ENCODE measurements at regions not wholly inside any gene's neighbourhood (a gene's known extent, or its start where the extent isn't known, plus 50 kb on each side); places are given as distances from the start of the nearest gene placed in this dataset.
"Not testable (repeated sequence)": the region's sequence is repeated elsewhere in the genome, so short reads cannot be mapped to it uniquely, and the experiment has no call there.

GRCh38 chr5:108581026-108581425, 166.7 kb upstream of the FER start:
- DNase-seq = no peak

- DNase-seq = no peak
Measured at GRCh38 chr5:108579236-108579635, 168.5 kb upstream of the FER start.

- no peak for DNase-seq
Measured at GRCh38 chr5:108578791-108579190, 168.9 kb upstream of the FER start.

- DNase-seq = no peak
Measured at GRCh38 chr5:108567429-108567828, 180.3 kb upstream of the FER start.

DNA sequence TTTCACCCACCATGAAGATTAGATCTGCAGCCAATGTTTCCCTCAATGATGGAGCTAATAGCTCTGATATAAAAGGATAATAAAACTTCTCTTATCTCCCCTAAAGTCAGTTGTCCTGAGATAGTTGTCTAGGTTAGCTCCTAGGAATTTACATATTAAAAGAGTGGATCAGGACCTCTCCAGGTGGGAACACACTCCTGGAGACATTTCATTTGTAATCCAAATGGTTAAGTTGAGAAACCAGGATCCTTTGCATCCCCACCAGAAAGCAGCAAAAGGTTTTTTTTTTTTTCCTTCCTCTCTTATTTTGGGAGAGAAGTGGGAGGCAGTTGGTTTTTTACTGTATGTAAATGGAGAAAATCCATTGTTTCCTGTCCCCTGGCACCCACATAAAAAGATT, 182.5 kb upstream of the FBXL17 start:
- DNase-seq = no peak

DNA sequence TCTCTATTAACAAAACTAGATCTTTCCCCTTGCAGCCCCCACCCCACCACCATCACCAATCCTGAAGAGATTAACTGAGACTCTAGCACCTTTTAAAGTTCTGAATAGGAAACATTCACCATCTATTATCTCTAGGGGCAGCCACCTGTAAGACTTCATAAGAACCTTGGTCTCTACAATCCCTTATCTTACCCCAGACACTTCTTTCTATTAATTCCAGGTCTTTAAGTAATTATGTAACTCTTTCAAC, 180.2 kb upstream of the FBXL17 start:
- DNase-seq = no peak

GRCh38 chr5:108561416-108562204, 179.7 kb upstream of the FBXL17 start:
- no peak for DNase-seq

GRCh38 chr5:108560581-108560980, 178.7 kb upstream of the FBXL17 start:
- DNase-seq = no peak

DNA sequence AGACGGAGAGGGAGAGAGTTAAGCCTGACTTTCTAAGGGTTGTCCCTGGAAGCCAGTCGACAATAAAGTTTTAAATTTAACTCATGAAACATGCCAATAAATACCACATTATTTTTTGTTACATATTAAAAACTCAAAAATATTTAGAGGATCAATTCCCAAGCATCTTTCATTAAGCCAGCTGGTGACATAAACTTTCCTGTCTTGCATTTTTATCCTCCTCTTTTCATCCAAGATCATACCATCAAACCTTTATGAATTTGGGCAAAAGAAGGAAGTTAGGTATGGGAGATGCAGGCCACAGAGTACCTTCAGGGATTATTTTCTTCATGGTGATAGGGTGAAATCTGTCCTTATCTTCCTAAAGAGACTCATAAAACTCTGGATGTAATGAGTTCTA, 178.3 kb upstream of the FBXL17 start:
- no peak for DNase-seq

- DNase-seq = not testable (repeated sequence)
Measured at GRCh38 chr5:108558840-108559239, 176.9 kb upstream of the FBXL17 start.

DNA sequence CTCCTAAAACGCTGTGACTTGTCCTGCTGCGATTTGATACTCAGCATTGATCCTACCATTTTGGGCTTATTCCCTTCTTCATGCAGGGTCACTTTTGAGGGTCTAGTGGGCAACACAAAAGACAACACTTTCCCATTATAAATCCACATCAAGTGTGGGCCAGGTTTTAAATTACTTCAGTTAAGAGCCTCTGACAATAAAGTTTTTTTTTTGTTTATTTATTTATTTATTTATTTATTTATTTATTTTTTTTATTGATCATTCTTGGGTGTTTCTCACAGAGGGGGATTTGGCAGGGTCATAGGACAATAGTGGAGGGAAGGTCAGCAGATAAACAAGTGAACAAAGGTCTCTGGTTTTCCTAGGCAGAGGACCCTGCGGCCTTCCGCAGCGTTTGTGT, 176.2 kb upstream of the FBXL17 start:
- DNase-seq = not testable (repeated sequence)

DNA sequence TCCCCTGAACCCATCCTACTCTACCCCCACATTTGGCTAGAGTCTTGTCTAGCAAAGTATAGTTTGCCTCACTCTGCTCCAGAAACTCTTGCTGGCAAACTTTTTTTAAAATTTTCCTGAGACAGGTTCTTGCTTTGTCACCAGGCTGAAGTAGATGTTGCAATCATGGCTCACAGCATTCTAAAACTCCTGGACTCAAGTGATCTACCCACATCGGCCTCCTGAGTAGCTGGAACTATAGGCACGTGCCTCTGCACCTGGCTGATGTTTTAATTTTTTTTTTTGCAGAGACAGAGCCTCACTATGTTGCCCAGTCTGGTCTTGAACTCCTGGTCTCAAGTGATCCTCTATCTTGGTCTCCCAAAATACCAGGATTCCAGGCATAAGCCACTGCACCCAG, 175.8 kb upstream of the FBXL17 start:
- DNase-seq = no peak

GRCh38 chr5:108556441-108557145, 174.7 kb upstream of the FBXL17 start:
- DNase-seq = no peak

DNA sequence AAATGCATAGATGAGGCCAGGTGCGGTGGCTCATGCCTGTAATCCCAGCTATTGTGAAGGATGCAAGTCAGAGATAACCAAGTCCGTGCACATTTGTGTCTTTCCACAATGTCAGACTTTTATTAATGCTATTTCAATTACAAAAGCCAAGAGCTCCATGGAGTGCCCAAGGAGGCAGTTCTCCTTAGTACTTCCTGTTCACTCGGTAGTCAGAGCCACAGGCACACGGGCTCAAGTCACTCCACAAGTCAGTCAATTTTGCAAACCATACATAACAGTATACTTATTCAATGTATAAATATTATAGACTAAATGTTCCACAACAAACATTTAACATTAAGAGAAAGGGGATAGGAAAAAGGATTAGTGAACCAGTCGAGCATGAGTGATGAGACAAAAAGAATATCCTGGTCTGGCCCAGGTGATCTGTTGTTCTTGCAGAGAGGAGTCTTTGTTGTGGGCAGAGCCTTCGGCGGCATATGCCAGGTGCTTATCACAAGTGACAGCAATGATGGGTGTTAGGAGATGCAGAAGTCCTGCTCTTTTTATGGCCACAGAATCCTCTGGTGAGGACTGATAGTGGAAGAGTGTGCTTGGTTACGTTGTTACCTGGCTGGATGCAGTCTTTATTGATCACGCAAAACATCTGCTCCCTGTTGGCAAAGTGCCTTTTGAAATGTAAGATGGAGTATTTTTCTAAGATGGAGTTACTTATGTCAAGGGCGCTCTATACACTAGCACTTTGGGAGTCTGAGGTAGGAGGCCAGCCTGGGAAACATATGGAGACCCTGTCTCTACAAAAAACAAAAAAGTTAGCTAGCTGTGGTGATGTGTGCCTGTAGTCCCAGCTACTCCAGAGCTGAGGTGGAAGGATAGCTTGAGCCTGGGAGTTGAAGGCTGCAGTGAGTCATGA, 167.0 kb upstream of the FBXL17 start:
- DNase-seq = no peak

DNA sequence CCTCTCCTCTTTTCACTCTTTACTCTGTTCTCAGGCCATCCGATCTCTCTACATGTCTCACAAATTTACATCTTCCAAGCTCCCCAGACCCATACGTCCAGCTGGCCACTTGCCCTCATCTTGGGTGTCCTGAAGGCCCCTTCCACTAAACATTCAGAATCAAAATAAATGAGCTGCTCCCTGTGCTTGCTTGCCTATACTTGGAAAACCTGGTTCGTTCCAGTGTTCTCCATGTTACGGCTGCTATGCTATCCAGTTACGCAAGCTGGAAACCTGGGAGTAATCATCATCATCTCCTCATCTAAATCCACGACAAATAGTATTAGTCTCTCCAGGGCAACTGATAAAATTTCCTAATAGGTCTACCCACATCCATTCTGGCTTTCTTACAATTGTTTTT, 165.0 kb upstream of the FBXL17 start:
- no peak for DNase-seq

DNA sequence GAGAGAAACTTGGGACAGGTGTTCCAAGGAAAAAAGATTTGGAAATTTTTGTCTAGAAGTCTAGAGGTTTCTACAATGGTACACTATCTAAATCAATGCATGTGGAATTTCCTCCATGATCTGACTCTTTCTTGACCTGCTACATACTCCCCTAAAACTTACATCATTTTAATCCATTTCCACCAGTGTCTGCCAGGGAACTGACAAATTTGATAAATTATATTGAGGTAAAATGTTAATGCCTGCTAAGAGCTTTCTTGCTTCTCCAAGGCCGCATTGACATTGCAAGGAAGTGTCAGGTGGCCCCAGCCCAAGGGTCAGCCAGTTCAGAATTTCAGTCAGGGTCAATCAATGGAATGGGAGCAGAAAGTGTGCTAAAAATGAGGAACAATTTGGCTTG, 163.4 kb upstream of the FBXL17 start:
- no peak for DNase-seq

DNA sequence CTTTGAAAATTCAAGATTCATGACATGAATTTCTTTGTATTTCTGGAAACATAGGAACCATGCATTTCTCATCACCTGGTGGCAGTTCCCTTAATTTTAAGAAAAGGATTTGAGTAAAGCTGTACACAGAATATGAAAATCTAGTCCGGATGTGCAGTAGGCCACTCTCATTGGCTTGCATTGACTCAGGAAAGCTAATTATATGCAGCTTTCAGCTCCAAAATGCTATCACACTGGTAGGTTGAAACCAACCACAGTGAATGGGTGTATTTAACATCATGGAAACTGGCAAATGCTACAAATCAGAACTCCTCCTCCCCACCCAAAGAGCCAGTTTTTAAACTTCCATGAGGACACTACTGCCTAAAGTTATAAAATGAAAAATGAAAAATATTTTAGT, 161.6 kb upstream of the FBXL17 start:
- DNase-seq = no peak

DNA sequence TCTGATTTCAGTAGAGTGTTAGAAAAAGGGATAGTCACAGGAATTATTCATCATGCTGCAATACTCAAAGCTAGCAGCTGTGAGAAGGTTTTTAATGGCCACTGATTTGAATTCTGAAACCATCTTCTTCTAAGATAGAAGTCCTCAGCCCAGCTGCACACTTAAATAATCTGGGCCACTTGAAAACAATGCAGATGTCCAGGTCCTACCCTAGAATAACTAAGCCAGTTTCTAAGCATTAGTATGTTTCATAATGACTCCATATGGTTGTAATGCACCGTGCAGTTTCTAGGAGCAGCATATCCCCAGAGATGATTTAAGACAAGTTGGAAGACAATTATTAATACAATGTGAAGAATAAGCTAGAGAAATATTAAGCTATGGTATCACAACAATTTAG, 159.9 kb upstream of the FBXL17 start:
- DNase-seq = no peak

DNA sequence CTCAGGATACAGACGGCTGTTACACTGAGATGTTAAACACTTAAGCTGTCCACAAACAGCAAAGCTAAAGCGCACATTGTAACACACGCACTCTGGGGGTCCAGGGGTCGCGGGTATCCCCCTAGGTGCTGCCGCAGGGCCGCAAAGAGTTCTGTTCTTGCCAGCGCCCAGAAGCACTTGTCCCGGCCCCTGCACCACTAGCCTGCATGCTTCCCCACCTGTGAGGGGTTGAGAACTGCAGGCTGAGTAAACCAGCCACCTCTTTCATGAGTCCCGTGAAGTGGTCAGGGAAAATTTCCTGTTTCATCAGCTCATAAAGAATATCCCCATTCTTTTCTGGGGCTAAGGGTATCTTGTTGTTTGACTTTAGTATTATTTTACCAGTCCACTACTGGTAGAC, 154.4 kb upstream of the FBXL17 start:
- no peak for DNase-seq

DNA sequence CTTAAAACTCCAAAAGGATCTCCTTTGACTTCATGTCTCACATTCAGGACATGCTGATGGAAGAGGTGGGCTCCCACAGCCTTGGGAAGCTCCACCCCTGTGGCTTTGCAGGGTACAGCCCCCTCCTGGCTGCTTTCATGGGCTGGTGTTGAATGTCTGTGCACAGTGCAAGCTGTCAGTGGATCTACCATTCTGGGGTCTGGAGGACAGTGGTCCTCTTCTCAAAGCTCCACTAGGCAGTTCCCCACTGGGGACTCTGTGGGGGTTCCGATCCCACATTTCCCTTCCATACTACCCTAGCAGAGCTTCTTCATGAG, 150.2 kb upstream of the FBXL17 start:
- DNase-seq = not testable (repeated sequence)

- DNase-seq = no peak
Measured at GRCh38 chr5:108531367-108532128, 149.7 kb upstream of the FBXL17 start.

DNA sequence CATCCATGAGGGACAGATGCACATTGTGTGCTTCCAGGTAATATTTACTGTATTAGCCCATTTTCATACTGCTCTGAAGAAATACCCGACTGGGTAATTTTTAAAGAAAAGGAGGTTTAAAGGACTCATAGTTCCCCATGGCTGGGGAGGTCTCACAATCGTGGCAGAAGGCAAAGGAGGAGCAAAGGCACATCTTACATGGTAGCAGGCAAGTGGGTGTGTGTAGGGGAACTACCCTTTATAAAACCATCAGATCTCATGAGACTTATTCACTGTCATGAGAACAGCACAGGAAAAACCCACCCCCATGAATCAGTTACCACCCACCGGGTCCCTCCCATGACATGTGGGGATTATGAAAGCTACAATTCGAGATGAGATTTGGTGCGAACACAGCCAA, 148.8 kb upstream of the FBXL17 start:
- no peak for DNase-seq

DNA sequence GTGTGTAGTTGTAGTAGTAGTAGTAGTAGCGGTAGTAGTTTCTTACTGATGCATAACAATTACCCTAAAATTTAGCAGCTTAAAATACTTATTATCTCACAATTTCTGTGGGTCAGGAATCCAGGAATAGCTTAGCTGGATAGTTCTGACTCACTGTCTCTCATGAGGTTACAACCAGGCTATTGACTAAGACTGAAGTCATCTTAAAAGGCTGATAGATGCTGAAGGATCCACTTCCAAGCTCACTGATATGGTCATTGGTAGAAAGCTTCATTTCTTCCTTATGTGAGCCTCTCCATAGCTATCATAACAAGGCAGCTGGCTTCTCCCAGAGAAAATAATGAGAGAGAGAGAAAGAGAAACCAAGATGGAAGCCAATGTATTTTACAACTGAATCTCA, 147.5 kb upstream of the FBXL17 start:
- no peak for DNase-seq

All from RPMI8226 (cell line).